HG03442 (cell line): ENCODE measurements at regions not wholly inside any gene's neighbourhood (a gene's known extent, or its start where the extent isn't known, plus 50 kb on each side); places are given as distances from the start of the nearest gene placed in this dataset.

Experiments used
- ATAC-seq: cut with Tn5 transposase; IDR thresholded peaks from one replicate; pipeline ENCODE4 v1.9.1; 2021; ENCODE audit warnings: mild to moderate bottlenecking, moderate library complexity; ENCODE audit not compliant: unreplicated experiment

GRCh38 chr7:67950321-67951083 lies 953.9 kb downstream of the TYW1 start:
- ATAC-seq, result no peak

- no peak for ATAC-seq
Observed at GRCh38 chr7:67955061-67955460, 958.4 kb downstream of the TYW1 start.

GRCh38 chr7:67962863-67963262 lies 966.2 kb downstream of the TYW1 start:
- ATAC-seq, result no peak

- ATAC-seq, result no peak
Observed at GRCh38 chr7:67976490-67976889, 979.9 kb downstream of the TYW1 start.

- ATAC-seq, result no peak
Observed at GRCh38 chr7:67983486-67983885, 986.9 kb downstream of the TYW1 start.

- ATAC-seq, result no peak
Observed at GRCh38 chr7:67984326-67984725, 987.7 kb downstream of the TYW1 start.

- ATAC-seq, result no peak
Observed at GRCh38 chr7:67989142-67989541, 992.5 kb downstream of the TYW1 start.

GRCh38 chr7:67990003-67990402 lies 993.4 kb downstream of the TYW1 start:
- ATAC-seq, result no peak

GRCh38 chr7:67990716-67991115 lies 994.1 kb downstream of the TYW1 start:
- ATAC-seq, result no peak

GRCh38 chr7:67992287-67992686 lies 995.7 kb downstream of the TYW1 start:
- ATAC-seq, result no peak

- ATAC-seq, result no peak
Observed at GRCh38 chr7:68005992-68006391, 1009.4 kb downstream of the TYW1 start.

GRCh38 chr7:68006619-68007018 lies 1010.0 kb downstream of the TYW1 start:
- ATAC-seq, result no peak

- no peak for ATAC-seq
Observed at GRCh38 chr7:68009716-68010115, 1013.1 kb downstream of the TYW1 start.

GRCh38 chr7:68014031-68014736 lies 1017.6 kb downstream of the TYW1 start:
- no peak for ATAC-seq

GRCh38 chr7:68015122-68015977 lies 1018.7 kb downstream of the TYW1 start:
- no peak for ATAC-seq

- no peak for ATAC-seq
Observed at GRCh38 chr7:68015978-68016532, 1019.4 kb downstream of the TYW1 start.

- no peak for ATAC-seq
Observed at GRCh38 chr7:68020102-68020501, 1023.5 kb downstream of the TYW1 start.

GRCh38 chr7:68025369-68025768 lies 1028.7 kb downstream of the TYW1 start:
- no peak for ATAC-seq

GRCh38 chr7:68030530-68030929 lies 1033.9 kb downstream of the TYW1 start:
- no peak for ATAC-seq

GRCh38 chr7:68031180-68031943 lies 1034.7 kb downstream of the TYW1 start:
- ATAC-seq, result no peak
